ENCODE measurements at regions not wholly inside any gene's neighbourhood (a gene's known extent, or its start where the extent isn't known, plus 50 kb on each side); places are given as distances from the start of the nearest gene placed in this dataset.

DNA sequence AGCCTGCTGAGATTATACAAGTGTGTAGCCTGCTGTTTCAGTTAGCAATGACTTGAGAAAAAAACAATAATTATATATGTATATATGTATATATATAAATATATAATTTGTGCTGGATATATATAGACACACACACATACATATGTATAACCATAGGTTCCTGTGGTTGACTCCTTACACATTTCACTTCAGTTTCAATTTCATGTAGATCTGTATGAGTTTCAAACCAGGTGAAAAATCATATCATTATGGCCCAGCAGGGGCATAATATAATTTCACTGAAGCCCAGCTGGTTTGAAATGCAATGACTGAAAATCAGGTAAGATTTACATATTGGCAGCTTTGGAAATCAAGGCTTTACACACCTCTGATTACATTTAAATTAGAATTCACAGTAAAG is 690.4 kb upstream of the CDH18 start:
- TF ChIP-seq, protein P1, sequence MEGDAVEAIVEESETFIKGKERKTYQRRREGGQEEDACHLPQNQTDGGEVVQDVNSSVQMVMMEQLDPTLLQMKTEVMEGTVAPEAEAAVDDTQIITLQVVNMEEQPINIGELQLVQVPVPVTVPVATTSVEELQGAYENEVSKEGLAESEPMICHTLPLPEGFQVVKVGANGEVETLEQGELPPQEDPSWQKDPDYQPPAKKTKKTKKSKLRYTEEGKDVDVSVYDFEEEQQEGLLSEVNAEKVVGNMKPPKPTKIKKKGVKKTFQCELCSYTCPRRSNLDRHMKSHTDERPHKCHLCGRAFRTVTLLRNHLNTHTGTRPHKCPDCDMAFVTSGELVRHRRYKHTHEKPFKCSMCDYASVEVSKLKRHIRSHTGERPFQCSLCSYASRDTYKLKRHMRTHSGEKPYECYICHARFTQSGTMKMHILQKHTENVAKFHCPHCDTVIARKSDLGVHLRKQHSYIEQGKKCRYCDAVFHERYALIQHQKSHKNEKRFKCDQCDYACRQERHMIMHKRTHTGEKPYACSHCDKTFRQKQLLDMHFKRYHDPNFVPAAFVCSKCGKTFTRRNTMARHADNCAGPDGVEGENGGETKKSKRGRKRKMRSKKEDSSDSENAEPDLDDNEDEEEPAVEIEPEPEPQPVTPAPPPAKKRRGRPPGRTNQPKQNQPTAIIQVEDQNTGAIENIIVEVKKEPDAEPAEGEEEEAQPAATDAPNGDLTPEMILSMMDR (conservative IDR thresholded peaks at IDR 0.05; ENCODE audit: low read depth) = no peak
- ChIA-PET POLR2A (ENCODE audit: low non-redundant PET) (no interaction called here), CTCF (no interaction called here)
- DNase-seq (ENCODE audit: low spot score) = no peak
- no peak overlapping the region for H3K27ac ChIP-seq

DNA sequence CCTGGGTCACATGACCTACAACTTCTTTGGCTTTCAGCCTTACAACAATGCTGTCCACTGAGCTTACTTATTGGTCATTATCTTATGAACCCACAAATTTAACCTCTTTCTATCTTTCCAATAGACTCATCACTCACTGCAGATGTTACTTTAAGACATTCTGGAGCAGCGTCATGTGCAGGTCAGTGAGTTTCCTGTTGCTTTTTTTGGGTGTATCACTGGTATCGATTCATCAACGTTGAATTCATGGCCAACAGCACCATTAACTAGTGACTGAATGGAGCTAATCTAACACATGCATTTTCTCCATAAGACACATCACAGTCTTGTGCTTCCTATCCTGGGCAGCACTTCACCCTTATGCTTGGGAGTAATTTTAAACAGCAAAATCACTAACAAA is 672.6 kb upstream of the CDH18 start:
- TF ChIP-seq, protein P1 (conservative IDR thresholded peaks at IDR 0.05; ENCODE audit: low read depth) = no peak
- POLR2A ChIA-PET (ENCODE audit: low non-redundant PET) = no interaction called here
- CTCF ChIA-PET = interaction anchor here (0.8 kb wide), 1 partner anchor 13 kb away, joined by 3 read pairs; no protein-coding TSS in a partner anchor
- H3K27ac ChIP-seq = no peak overlapping the region
- DNase-seq (ENCODE audit: low spot score) = no peak

DNA sequence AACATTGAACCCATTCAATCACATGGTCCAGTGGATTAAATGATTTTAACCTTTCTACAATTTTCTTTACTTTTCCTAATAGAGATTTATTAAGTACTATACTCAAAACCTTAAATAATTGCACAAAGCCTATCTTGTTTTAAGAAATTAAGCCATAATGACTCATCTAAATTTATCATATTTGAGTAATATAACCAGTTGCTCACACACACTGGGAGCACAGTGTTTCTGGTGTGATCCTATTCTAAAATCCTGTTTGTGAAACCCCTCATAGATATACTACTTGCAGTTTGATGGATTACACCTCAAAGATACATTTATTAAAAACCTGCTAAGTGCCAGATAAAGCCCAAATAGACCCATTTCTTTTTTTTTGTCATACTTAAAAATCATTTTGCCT is 668.3 kb upstream of the CDH18 start:
- ChIA-PET CTCF (interaction anchor here (0.7 kb wide), 1 partner anchor 204 kb away, joined by 3 read pairs; no protein-coding TSS in a partner anchor), POLR2A (ENCODE audit: low non-redundant PET) (no interaction called here)
- DNase-seq (ENCODE audit: low spot score) = no peak

DNA sequence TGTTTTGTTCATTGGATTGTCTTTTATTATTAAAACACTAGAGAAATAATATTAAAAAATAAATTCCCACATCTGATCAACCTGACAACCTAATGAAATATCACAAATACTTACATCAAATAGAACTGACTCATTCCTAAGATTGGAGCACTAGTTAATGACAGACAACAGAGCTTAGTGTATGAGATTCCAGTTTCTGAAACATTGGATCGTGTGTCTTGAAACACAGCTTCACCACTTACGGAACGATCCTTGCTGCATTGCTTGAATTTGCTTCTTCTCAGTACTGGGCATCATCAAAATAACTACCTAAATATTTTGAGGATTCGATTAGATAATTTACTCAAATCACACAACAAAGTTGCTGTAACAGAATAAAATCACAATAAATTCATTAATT is 667.2 kb upstream of the CDH18 start:
- no peak overlapping the region for H3K27ac ChIP-seq
- DNase-seq (ENCODE audit: low spot score) = no peak
- POLR2A ChIA-PET (ENCODE audit: low non-redundant PET) = no interaction called here
- TF ChIP-seq, protein P1 (conservative IDR thresholded peaks at IDR 0.05; ENCODE audit: low read depth) = no peak
- CTCF ChIA-PET = no interaction called here

More for the DNA sequence above, 668.3 kb upstream of the CDH18 start:
- TF ChIP-seq, protein P1 (conservative IDR thresholded peaks at IDR 0.05; ENCODE audit: low read depth) = no peak
- H3K27ac ChIP-seq = no peak overlapping the region

DNA sequence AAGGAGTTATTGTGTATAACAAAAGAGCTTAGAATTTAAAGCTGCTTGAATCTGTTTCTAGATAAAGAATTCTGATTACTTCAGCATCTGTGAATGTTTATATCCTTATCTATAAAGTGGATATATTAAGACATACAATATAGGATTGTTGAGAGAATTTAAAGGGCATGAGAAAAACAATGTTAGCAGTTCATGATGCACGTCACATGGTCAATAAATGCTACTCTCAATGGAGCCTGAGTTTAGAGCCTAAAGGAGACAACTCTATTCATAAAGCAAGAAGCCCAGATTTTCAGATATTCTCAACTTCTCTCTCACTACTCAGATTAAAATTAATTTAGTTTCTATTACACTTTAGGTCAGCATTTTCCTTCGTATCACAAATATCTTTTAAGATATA is 666.7 kb upstream of the CDH18 start:
- TF ChIP-seq, protein P1 (conservative IDR thresholded peaks at IDR 0.05; ENCODE audit: low read depth) = no peak
- H3K27ac ChIP-seq = no peak overlapping the region
- DNase-seq (ENCODE audit: low spot score) = no peak
- CTCF ChIA-PET = no interaction called here
- POLR2A ChIA-PET (ENCODE audit: low non-redundant PET) = no interaction called here

DNA sequence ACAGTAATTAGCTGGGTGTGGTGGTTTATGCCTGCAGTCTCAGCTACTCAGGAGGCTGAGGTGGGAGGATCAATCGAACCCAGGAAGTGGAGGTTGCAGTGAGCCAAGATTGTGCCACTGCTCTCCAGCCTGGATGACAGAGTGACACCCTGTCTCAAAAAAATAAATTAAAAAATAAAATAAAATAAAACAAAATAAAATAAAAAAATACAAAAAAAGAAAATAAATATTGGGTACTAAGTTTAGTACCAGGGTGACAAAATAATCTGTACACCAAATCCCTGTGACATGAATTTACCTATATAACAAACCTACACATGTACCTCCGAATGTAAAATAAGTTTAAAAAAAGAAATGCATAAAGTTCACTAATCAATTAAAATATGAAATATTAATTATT is 666.0 kb upstream of the CDH18 start:
- H3K27ac ChIP-seq = no peak overlapping the region
- no peak for DNase-seq (ENCODE audit: low spot score)
- TF ChIP-seq, protein P1 (conservative IDR thresholded peaks at IDR 0.05; ENCODE audit: low read depth) = no peak
- ChIA-PET POLR2A (ENCODE audit: low non-redundant PET) (no interaction called here), CTCF (interaction anchor here (0.7 kb wide), 1 partner anchor 120 kb away, joined by 3 read pairs; no protein-coding TSS in a partner anchor)

DNA sequence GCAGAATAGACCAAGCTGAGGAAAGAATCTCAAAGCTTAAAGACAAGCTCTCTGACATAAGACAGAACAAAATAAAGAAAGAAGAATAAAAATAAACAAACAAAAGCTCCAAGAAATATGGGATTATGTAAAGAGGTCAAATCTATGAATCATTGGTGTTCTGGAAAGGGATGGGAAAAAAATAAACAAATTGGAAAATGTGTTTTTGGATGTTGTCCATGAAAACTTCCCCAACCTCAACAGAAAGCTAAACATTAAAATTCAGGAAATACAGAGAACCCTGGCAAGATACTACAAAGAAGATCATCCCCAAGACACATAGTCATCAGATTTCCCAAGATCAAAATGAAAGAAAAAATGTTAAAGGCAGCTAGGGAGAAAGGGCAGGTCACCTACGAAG is 662.0 kb upstream of the CDH18 start:
- no peak for DNase-seq (ENCODE audit: low spot score)
- ChIA-PET CTCF (no interaction called here), POLR2A (ENCODE audit: low non-redundant PET) (no interaction called here)
- H3K27ac ChIP-seq = no peak overlapping the region
- TF ChIP-seq, protein P1 (conservative IDR thresholded peaks at IDR 0.05; ENCODE audit: low read depth) = no peak
